ENCODE measurements at regions not wholly inside any gene's neighbourhood (a gene's known extent, or its start where the extent isn't known, plus 50 kb on each side); places are given as distances from the start of the nearest gene placed in this dataset.
"Not testable (repeated sequence)": the region's sequence is repeated elsewhere in the genome, so short reads cannot be mapped to it uniquely, and the experiment has no call there.

- Mint-ChIP-seq H3K27me3 (ENCODE audit: insufficient read depth, unreplicated experiment) (no peaks in the 10 kb centered on the region), H3K36me3 (ENCODE audit: insufficient read depth, unreplicated experiment) (no peaks in the 10 kb centered on the region)
Measured at GRCh38 chr5:53792338-53792737, 231.9 kb downstream of the NDUFS4 start.

DNA sequence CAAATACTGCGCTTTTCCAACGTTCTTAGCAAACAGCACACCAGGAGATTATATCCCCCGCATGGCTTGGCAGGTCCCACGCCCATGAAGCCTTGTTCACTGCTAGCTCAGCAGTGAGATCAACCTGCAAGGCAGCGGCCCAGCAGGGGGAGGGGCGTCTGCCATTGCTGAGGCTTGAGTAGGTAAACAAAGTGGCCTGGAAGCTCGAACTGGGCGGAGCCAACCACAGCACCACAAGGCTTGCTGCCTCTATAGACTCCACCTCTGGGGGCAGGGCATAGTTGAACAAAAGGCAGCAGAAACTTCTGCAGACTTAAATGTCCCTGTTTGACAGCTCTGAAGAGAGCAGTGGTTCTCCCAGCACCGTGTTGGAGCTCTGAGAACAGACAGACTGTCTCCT, 239.2 kb downstream of the NDUFS4 start:
- CTCF ChIA-PET; H3K27ac Mint-ChIP-seq (ENCODE audit: low read depth, unreplicated experiment); H3K4me1 Mint-ChIP-seq (ENCODE audit: insufficient read depth, unreplicated experiment); H3K27me3 Mint-ChIP-seq (ENCODE audit: insufficient read depth, unreplicated experiment); H3K36me3 Mint-ChIP-seq (ENCODE audit: insufficient read depth, unreplicated experiment); DNase-seq (ENCODE audit: unreplicated experiment); H3K4me3 Mint-ChIP-seq (ENCODE audit: unreplicated experiment); POLR2A ChIA-PET; H3K9me3 Mint-ChIP-seq (ENCODE audit: unreplicated experiment); BruUV-seq (replicated peaks): not testable (repeated sequence)
- intact Hi-C loops (cut with micrococcal nuclease), result loop anchor here (10.0 kb wide), 1 partner anchor 65 kb away; no protein-coding TSS in a partner anchor

More at GRCh38 chr5:53792338-53792737, 231.9 kb downstream of the NDUFS4 start:
- ChIA-PET POLR2A (no interaction called here), CTCF (interaction anchor here (1.1 kb wide), 1 partner anchor 240 kb away, joined by 3 read pairs; no protein-coding TSS in a partner anchor)
- Mint-ChIP-seq H3K9me3 (ENCODE audit: unreplicated experiment) (peaks cover 8% of the 10 kb centered on the region), H3K4me1 (ENCODE audit: insufficient read depth, unreplicated experiment) (no peaks in the 10 kb centered on the region), H3K4me3 (ENCODE audit: unreplicated experiment) (no peak overlapping the region), H3K27ac (ENCODE audit: low read depth, unreplicated experiment) (no peak overlapping the region)
- intact Hi-C loops (cut with micrococcal nuclease), result loop anchor here (10.0 kb wide), 1 partner anchor 58 kb away; no protein-coding TSS in a partner anchor
- no peak for TF ChIP-seq CTCF (IDR thresholded peaks at IDR 0.05; ENCODE audit: unreplicated experiment)
- no peak for DNase-seq (ENCODE audit: unreplicated experiment)
- no TSS peak for BruUV-seq (replicated peaks)

- H3K4me3 Mint-ChIP-seq (ENCODE audit: unreplicated experiment); H3K27ac Mint-ChIP-seq (ENCODE audit: low read depth, unreplicated experiment); H3K4me1 Mint-ChIP-seq (ENCODE audit: insufficient read depth, unreplicated experiment); DNase-seq (ENCODE audit: unreplicated experiment); BruUV-seq (replicated peaks); H3K9me3 Mint-ChIP-seq (ENCODE audit: unreplicated experiment); intact Hi-C loops (cut with micrococcal nuclease); H3K36me3 Mint-ChIP-seq (ENCODE audit: insufficient read depth, unreplicated experiment); CTCF ChIA-PET; H3K27me3 Mint-ChIP-seq (ENCODE audit: insufficient read depth, unreplicated experiment): not testable (repeated sequence)
- POLR2A ChIA-PET, result interaction anchor here (1.2 kb wide), 1 partner anchor 11 kb away, joined by 3 read pairs; no protein-coding TSS in a partner anchor
Measured at GRCh38 chr5:53808392-53808791, 248.0 kb downstream of the NDUFS4 start.

DNA sequence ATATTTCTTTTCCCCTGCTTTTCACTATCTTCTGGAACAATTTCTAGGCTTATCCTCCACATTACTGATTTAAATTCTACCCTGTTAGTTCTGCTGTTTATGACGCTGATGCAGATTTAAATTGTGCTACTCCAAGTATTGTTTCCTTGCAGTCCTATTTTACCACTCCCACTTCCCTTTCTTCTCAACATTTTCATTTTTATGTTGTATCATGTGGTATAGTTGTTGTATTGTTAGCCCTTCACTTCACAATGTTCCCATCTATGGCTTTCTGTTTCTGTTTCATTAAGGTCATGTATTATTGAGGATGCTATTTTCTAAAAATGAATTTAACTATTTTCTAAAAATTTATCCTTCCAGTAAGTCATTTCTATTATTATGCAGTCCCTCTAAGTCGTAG, 254.4 kb downstream of the NDUFS4 start:
- ChIA-PET CTCF (no interaction called here), POLR2A (no interaction called here)
- H3K27me3 Mint-ChIP-seq (ENCODE audit: insufficient read depth, unreplicated experiment), result no peaks in the 10 kb centered on the region
- no peaks in the 10 kb centered on the region for H3K36me3 Mint-ChIP-seq (ENCODE audit: insufficient read depth, unreplicated experiment)
- BruUV-seq (replicated peaks), result no TSS peak
- DNase-seq (ENCODE audit: unreplicated experiment), result no peak
- no peaks in the 10 kb centered on the region for H3K4me1 Mint-ChIP-seq (ENCODE audit: insufficient read depth, unreplicated experiment)
- no peak for TF ChIP-seq CTCF (IDR thresholded peaks at IDR 0.05; ENCODE audit: unreplicated experiment)
- H3K4me3 Mint-ChIP-seq (ENCODE audit: unreplicated experiment), result no peak overlapping the region
- H3K27ac Mint-ChIP-seq (ENCODE audit: low read depth, unreplicated experiment), result no peak overlapping the region
- no peaks in the 10 kb centered on the region for H3K9me3 Mint-ChIP-seq (ENCODE audit: unreplicated experiment)
- intact Hi-C loops (cut with micrococcal nuclease), result no loop called here

- ChIA-PET POLR2A (no interaction called here), CTCF (interaction anchor here (1.2 kb wide), 1 partner anchor 12 kb away, joined by 3 read pairs; no protein-coding TSS in a partner anchor)
- Mint-ChIP-seq H3K27me3 (ENCODE audit: insufficient read depth, unreplicated experiment) (no peaks in the 10 kb centered on the region), H3K9me3 (ENCODE audit: unreplicated experiment) (no peaks in the 10 kb centered on the region), H3K4me3 (ENCODE audit: unreplicated experiment) (no peak overlapping the region), H3K27ac (ENCODE audit: low read depth, unreplicated experiment) (no peak overlapping the region), H3K4me1 (ENCODE audit: insufficient read depth, unreplicated experiment) (no peaks in the 10 kb centered on the region), H3K36me3 (ENCODE audit: insufficient read depth, unreplicated experiment) (no peaks in the 10 kb centered on the region)
- TF ChIP-seq CTCF (IDR thresholded peaks at IDR 0.05; ENCODE audit: unreplicated experiment), result no peak
- DNase-seq (ENCODE audit: unreplicated experiment), result no peak
- intact Hi-C loops (cut with micrococcal nuclease), result no loop called here
- no TSS peak for BruUV-seq (replicated peaks)
Measured at GRCh38 chr5:53815471-53815870, 255.0 kb downstream of the NDUFS4 start.

All from MCF 10A (cell line).